A549 (cell line): ENCODE measurements at regions not wholly inside any gene's neighbourhood (a gene's known extent, or its start where the extent isn't known, plus 50 kb on each side); places are given as distances from the start of the nearest gene placed in this dataset.

Experiments used
- ATAC-seq, 2 experiments: fragments of 200-7000 bp in 1 of 2; fragments of >200 bp in 1 of 2; cut with Nextera tagmentation in 1 of 2; cut with Tn5 transposase in 1 of 2; 3 replicates each; pipeline versions ENCODE4 v1.8.0 to v1.9.1; 2018 to 2020; ENCODE audit warnings: mild to moderate bottlenecking in 1 of 2, moderate library complexity in 1 of 2
- CTCF ChIA-PET: fragments of 300-600 bp; sonication (Branson Sonifier 250); formaldehyde crosslinking; extraction: SDS; loops from one replicate; lab custom pipeline; 2021; ENCODE audit warnings: antibody characterized with exemption, inconsistent platforms; lab: Yijun Ruan, JAX
- POLR2A ChIA-PET: fragments of 350-600 bp; formaldehyde crosslinking; extraction: SDS; loops from one replicate; lab custom pipeline; 2021; ENCODE audit warnings: antibody characterized with exemption, inconsistent platforms; lab: Yijun Ruan, JAX
- DNase-seq, 2 experiments: peaks; one replicate each; pipeline versions ENCODE4 v3.0.0 to v3.0.0-alpha.2; 2011 to 2016; ENCODE audit warnings: low read depth in 1 of 2, low spot score in 1 of 2
- FAIRE-seq: peaks from 2 replicates; lab custom pipeline; 2011; peaks lifted over from hg19 to GRCh38; lab: Jason Lieb, UNC
- H3K27ac ChIP-seq, 2 experiments: fragments of >200 bp; sonication (Bioruptor Twin); formaldehyde crosslinking; 3 replicates each; pipeline ENCODE4 v1.5.1; 2016 to 2017
- H3K4me1 ChIP-seq: fragments of >200 bp; sonication (Bioruptor Twin); formaldehyde crosslinking; 3 replicates; pipeline ENCODE4 v1.6.1; 2016
- H3K4me2 ChIP-seq: fragments of >200 bp; sonication (Bioruptor Twin); formaldehyde crosslinking; 3 replicates; pipeline ENCODE4 v1.6.1; 2016
- H3K4me3 ChIP-seq: fragments of >200 bp; sonication (Bioruptor Twin); formaldehyde crosslinking; 3 replicates; pipeline ENCODE4 v1.5.1; 2016
- H3K9me3 ChIP-seq: fragments of >200 bp; sonication (Bioruptor Twin); formaldehyde crosslinking; 3 replicates; pipeline ENCODE4 v1.6.1; 2016
- BCL3 ChIP-seq: fragments of >200 bp; sonication (Bioruptor Twin); formaldehyde crosslinking; IDR thresholded peaks from 3 replicates; pipeline ENCODE4 v1.6.1; 2016
- CHD2 ChIP-seq: fragments of 150-350 bp; IDR thresholded peaks from 2 replicates; pipeline ENCODE4 v1.6.1; 2014; ENCODE audit warnings: low read length; ENCODE audit not compliant: partially characterized antibody
- EP300 ChIP-seq, 2 experiments: fragments of >200 bp; sonication (Bioruptor Twin); formaldehyde crosslinking; IDR thresholded peaks; 2 replicates in 1 of 2; 3 replicates in 1 of 2; pipeline ENCODE4 v1.6.1; 2016 to 2017
- FOSB ChIP-seq: fragments of 250-450 bp; sonication (Bioruptor Pico); IDR thresholded peaks from 2 replicates; pipeline ENCODE4 v1.5.0; 2020; ENCODE audit warnings: mild to moderate bottlenecking, moderate library complexity
- FOSL2 ChIP-seq, 2 experiments: fragments of 450-650 bp in 1 of 2; fragments of >200 bp in 1 of 2; sonication (Bioruptor Twin) in 1 of 2; formaldehyde crosslinking; IDR thresholded peaks; 2 replicates each; pipeline versions ENCODE4 v1.5.0 to v1.6.1; 2016 to 2020; ENCODE audit warnings: mild to moderate bottlenecking in 1 of 2, moderate library complexity in 1 of 2
- GATA3 ChIP-seq: IDR thresholded peaks from 2 replicates; pipeline ENCODE4 v1.6.1; 2012; ENCODE audit warnings: borderline replicate concordance
- HES2 ChIP-seq: fragments of >200 bp; sonication (Bioruptor Twin); formaldehyde crosslinking; IDR thresholded peaks from 2 replicates; pipeline ENCODE4 v1.6.1; 2016
- HMGXB4 ChIP-seq: fragments of 250-450 bp; sonication (Bioruptor Pico); IDR thresholded peaks from 2 replicates; pipeline ENCODE4 v1.5.0; 2021; ENCODE audit warnings: mild to moderate bottlenecking, moderate library complexity, borderline replicate concordance
- HOXA7 ChIP-seq: fragments of 250-450 bp; sonication (Bioruptor Pico); IDR thresholded peaks from 2 replicates; pipeline ENCODE4 v1.5.0; 2020; ENCODE audit warnings: mild to moderate bottlenecking, moderate library complexity
- HOXB13 ChIP-seq: fragments of 250-450 bp; sonication (Bioruptor Pico); IDR thresholded peaks from 2 replicates; pipeline ENCODE4 v1.5.0; 2020; ENCODE audit warnings: low read depth, mild to moderate bottlenecking, moderate library complexity
- HOXB5 ChIP-seq: fragments of 250-450 bp; sonication (Bioruptor Pico); IDR thresholded peaks from 2 replicates; pipeline ENCODE4 v1.5.0; 2020; ENCODE audit warnings: mild to moderate bottlenecking, moderate library complexity
- JUN ChIP-seq, 2 experiments: fragments of >200 bp; sonication (Bioruptor Twin); formaldehyde crosslinking; IDR thresholded peaks; 2 replicates in 1 of 2; 3 replicates in 1 of 2; pipeline ENCODE4 v1.6.1; 2016 to 2017
- JUNB ChIP-seq: fragments of >200 bp; sonication (Bioruptor Twin); formaldehyde crosslinking; IDR thresholded peaks from 2 replicates; pipeline ENCODE4 v1.6.1; 2016
- KDM5A ChIP-seq: fragments of 200-600 bp; sonication (generic); IDR thresholded peaks from 2 replicates; pipeline ENCODE4 v1.6.1; 2016; ENCODE audit warnings: antibody characterized with exemption, mild to moderate bottlenecking
- MAFK ChIP-seq: fragments of 450-650 bp; IDR thresholded peaks from 2 replicates; pipeline ENCODE4 v1.6.1; 2014; ENCODE audit not compliant: partially characterized antibody
- MAZ ChIP-seq: fragments of 150-350 bp; IDR thresholded peaks from 2 replicates; pipeline ENCODE4 v1.6.1; 2014; ENCODE audit warnings: antibody characterized with exemption, low read depth, low read length, borderline replicate concordance
- MYC ChIP-seq: IDR thresholded peaks from 2 replicates; pipeline ENCODE4 v1.6.1; 2012; ENCODE audit warnings: mild to moderate bottlenecking, inconsistent platforms, low read length, improper control_type of control experiment, borderline replicate concordance
- RAD21 ChIP-seq, 2 experiments: fragments of >200 bp in 1 of 2; sonication (Bioruptor Twin) in 1 of 2; formaldehyde crosslinking in 1 of 2; IDR thresholded peaks in 1 of 2; conservative IDR thresholded peaks in 1 of 2; 2 replicates in 1 of 2; 3 replicates in 1 of 2; pipeline ENCODE4 v1.6.1; 2012 to 2018; ENCODE audit warnings: inconsistent platforms in 1 of 2
- REST ChIP-seq: fragments of 200-600 bp; sonication (generic); IDR thresholded peaks from 2 replicates; pipeline ENCODE4 v1.6.1; 2016; ENCODE audit warnings: antibody characterized with exemption, mild to moderate bottlenecking, moderate library complexity
- RNF2 ChIP-seq: fragments of 200-600 bp; sonication (generic); IDR thresholded peaks from 2 replicates; pipeline ENCODE4 v1.6.1; 2016; ENCODE audit warnings: low read depth, mild to moderate bottlenecking, antibody characterized with exemption, moderate library complexity, borderline replicate concordance
- USF2 ChIP-seq: fragments of 450-650 bp; IDR thresholded peaks from 2 replicates; pipeline ENCODE4 v1.6.1; 2014; ENCODE audit warnings: antibody characterized with exemption
- ZFP36 ChIP-seq: fragments of 450-650 bp; IDR thresholded peaks from 2 replicates; pipeline ENCODE4 v1.6.1; 2014; ENCODE audit warnings: borderline replicate concordance; ENCODE audit not compliant: partially characterized antibody
- ZSCAN20 ChIP-seq: fragments of 250-450 bp; sonication (Bioruptor Pico); IDR thresholded peaks from 2 replicates; pipeline ENCODE4 v1.8.0; 2022; ENCODE audit warnings: mild to moderate bottlenecking, moderate library complexity
- WGBS: methylation state at CpG from one replicate; pipeline ENCODE4 v1.1.6; 2017; ENCODE audit errors: missing lambda C conversion rate; 5-methylcytosine and 5-hydroxymethylcytosine counted together

- ChIA-PET CTCF (no interaction called here), POLR2A (no interaction called here)
- no peak for FAIRE-seq
- TF ChIP-seq ZSCAN20 (CRISPR knock-in tag) (no peak), FOSB (no peak), HOXA7 (CRISPR knock-in tag) (no peak), HES2 (no peak), KDM5A (no peak), GATA3 (no peak), HMGXB4 (CRISPR knock-in tag) (no peak), HOXB13 (no peak), BCL3 (no peak), JUN (IDR thresholded peaks at IDR 0.05) (no peak), EP300 (IDR thresholded peaks at IDR 0.05) (no peak), HOXB5 (CRISPR knock-in tag) (no peak), RAD21 (conservative IDR thresholded peaks at IDR 0.05 in 1 of 2, IDR thresholded peaks at IDR 0.05 in 1 of 2) (no peak), ZFP36 (no peak), USF2 (no peak)
- peaks cover 21% of the 10 kb centered on the region for H3K4me1 ChIP-seq
- no peak for DNase-seq
- no peak overlapping the region for H3K4me3 ChIP-seq
- no peak overlapping the region; a peak in 1 of 6 replicates for H3K27ac ChIP-seq
- WGBS = 66% methylated on average over 7 of the region's 7 CpGs
- ATAC-seq = no peak
- H3K9me3 ChIP-seq = no peaks in the 10 kb centered on the region
- H3K4me2 ChIP-seq = no peak overlapping the region
These were observed 318.2 kb upstream of the CAMK1G start for GRCh38 chr1:209265301-209265700.

GRCh38 chr1:209266590-209267205 lies 316.8 kb upstream of the CAMK1G start:
- 5% methylated on average over 5 of the region's 5 CpGs for WGBS
- CTCF ChIA-PET = interaction anchor here (1.3 kb wide), 1 partner anchor 18 kb away, joined by 4 read pairs; no protein-coding TSS in a partner anchor
- no peak for FAIRE-seq
- TF ChIP-seq RNF2 (no peak), FOSL2 (IDR thresholded peaks at IDR 0.05) (peak; percentile 34), FOSL2 (CRISPR knock-in tag; IDR thresholded peaks at IDR 0.05) (peak; percentile 56), CHD2 (no peak), REST (no peak), MAZ (no peak), MAFK (no peak), JUNB (peak; percentile 25; the same call in 1 of the 2 replicates), MYC (no peak)
- peak in 1 of 2 experiments; percentile 56 for DNase-seq
- peaks cover 21% of the 10 kb centered on the region for H3K4me1 ChIP-seq
- H3K9me3 ChIP-seq = no peaks in the 10 kb centered on the region
- peak overlapping the region; percentile 58 for H3K4me2 ChIP-seq
- H3K27ac ChIP-seq = peak overlapping the region; percentile 60 to 62
- ATAC-seq = peak; percentile 81 to 83
- H3K4me3 ChIP-seq = no peak overlapping the region
- POLR2A ChIA-PET = no interaction called here
